ENCODE measurements at regions not wholly inside any gene's neighbourhood (a gene's known extent, or its start where the extent isn't known, plus 50 kb on each side); places are given as distances from the start of the nearest gene placed in this dataset.

- no peak for DNase-seq (ENCODE audit: extremely low spot score)
- ChIA-PET CTCF (interaction anchor here (1.3 kb wide), 1 partner anchor 30 kb away, joined by 3 read pairs; no protein-coding TSS in a partner anchor), POLR2A (no interaction called here)
- TF ChIP-seq CTCF (IDR thresholded peaks at IDR 0.05; ENCODE audit: control extremely low read depth, extremely low read depth, low read depth, missing control alignments), result no peak
Observed at GRCh38 chr7:28245123-28245878, 64.7 kb upstream of the JAZF1 start.

- TF ChIP-seq CTCF (IDR thresholded peaks at IDR 0.05; ENCODE audit: control extremely low read depth, extremely low read depth, low read depth, missing control alignments), result no peak
- DNase-seq (ENCODE audit: extremely low spot score), result no peak
- ChIA-PET CTCF (no interaction called here), POLR2A (no interaction called here)
Observed at GRCh38 chr7:28246921-28247461, 66.4 kb upstream of the JAZF1 start.

GRCh38 chr7:28258240-28258639, 77.6 kb upstream of the JAZF1 start:
- no peak for DNase-seq (ENCODE audit: extremely low spot score)
- no peak for TF ChIP-seq CTCF (IDR thresholded peaks at IDR 0.05; ENCODE audit: control extremely low read depth, extremely low read depth, low read depth, missing control alignments)
- CTCF ChIA-PET, result no interaction called here
- POLR2A ChIA-PET, result no interaction called here

DNA sequence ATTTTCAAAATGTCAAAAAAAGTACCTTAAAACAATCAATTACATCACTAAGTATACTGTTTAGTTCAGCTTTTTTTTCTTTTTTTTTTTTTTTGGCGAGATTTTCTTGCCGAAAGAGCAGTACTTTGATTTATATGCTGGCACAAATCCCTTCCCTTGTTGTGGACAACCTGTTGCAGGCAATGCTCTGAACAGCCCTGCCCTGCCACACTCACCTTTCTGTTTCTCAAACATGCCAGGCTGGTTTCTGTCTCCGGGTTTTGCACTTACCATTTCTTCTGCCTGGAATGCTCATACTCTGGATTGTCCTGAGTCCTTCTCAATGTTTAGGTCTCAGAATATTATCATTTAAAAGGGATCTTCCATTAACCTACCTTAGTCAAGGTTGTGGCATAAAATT, 80.4 kb upstream of the JAZF1 start:
- CTCF ChIA-PET, result no interaction called here
- POLR2A ChIA-PET, result no interaction called here
- no peak for DNase-seq (ENCODE audit: extremely low spot score)
- no peak for TF ChIP-seq CTCF (IDR thresholded peaks at IDR 0.05; ENCODE audit: control extremely low read depth, extremely low read depth, low read depth, missing control alignments)

DNA sequence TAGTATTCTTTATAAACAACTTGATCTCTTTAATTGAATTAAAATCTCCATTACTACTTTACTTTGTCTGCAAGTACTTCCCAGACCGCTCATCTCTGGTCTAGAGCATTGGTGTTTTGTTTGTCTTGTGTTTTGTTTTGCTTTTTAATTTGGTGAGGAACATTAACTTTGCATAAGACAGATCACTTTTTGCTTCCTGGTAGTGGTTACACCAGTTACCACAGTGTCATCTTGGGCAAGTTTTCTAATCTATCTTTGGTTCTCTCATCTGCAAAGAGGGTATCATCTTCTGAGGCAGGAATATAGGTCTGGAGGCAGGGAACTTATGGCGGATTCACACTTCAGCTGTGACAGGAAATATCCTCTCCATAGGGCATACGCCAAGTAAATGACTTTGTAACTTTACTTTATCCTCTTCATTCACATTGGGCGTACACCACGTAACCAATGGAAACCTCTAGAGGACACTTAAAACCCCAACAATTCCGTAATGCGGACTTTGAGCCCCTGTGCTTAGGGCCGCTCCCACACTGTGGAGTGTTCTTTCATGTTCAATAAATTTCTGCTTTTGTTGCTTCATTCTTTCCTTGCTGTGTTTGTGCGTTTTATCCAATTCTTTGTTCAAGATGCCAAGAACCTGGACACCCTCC, 83.2 kb upstream of the JAZF1 start:
- no peak for DNase-seq (ENCODE audit: extremely low spot score)
- CTCF ChIA-PET, result no interaction called here
- POLR2A ChIA-PET, result no interaction called here
- TF ChIP-seq CTCF (IDR thresholded peaks at IDR 0.05; ENCODE audit: control extremely low read depth, extremely low read depth, low read depth, missing control alignments), result no peak

GRCh38 chr7:28266402-28266801, 85.8 kb upstream of the JAZF1 start:
- CTCF ChIA-PET, result interaction anchor here (1.0 kb wide), 1 partner anchor 21 kb away, joined by 3 read pairs; no protein-coding TSS in a partner anchor
- POLR2A ChIA-PET, result no interaction called here
- no peak for DNase-seq (ENCODE audit: extremely low spot score)
- TF ChIP-seq CTCF (IDR thresholded peaks at IDR 0.05; ENCODE audit: control extremely low read depth, extremely low read depth, low read depth, missing control alignments), result no peak

Data from GM10248 (cell line).